Smooth muscle cell (in vitro differentiated cells): ENCODE measurements at regions not wholly inside any gene's neighbourhood (a gene's known extent, or its start where the extent isn't known, plus 50 kb on each side); places are given as distances from the start of the nearest gene placed in this dataset.
A peak's percentile ranks its signal among the peaks of the same experiment; 100 is the strongest.

Experiments
- DNase-seq: peaks from one replicate; lab custom pipeline; 2025; ENCODE audit not compliant: unreplicated experiment; lab: John Stamatoyannopoulos, UW
- H2AFZ ChIP-seq: fragments of 200-600 bp; sonication (generic); 2 replicates; pipeline ENCODE4 v1.6.0; 2016; ENCODE audit warnings: antibody characterized with exemption, low read depth, mild to moderate bottlenecking
- H3F3A ChIP-seq: fragments of 200-600 bp; sonication (generic); 2 replicates; pipeline ENCODE4 v1.6.0; 2017; ENCODE audit warnings: antibody characterized with exemption, low read depth
- H3K27ac ChIP-seq: fragments of 200-600 bp; sonication (generic); 2 replicates; pipeline ENCODE4 v1.5.1; 2016; ENCODE audit warnings: low read depth, mild to moderate bottlenecking
- H3K27me3 ChIP-seq: fragments of 200-600 bp; sonication (generic); 2 replicates; pipeline ENCODE4 v1.6.1; 2016; ENCODE audit warnings: low read depth, mild to moderate bottlenecking
- H3K36me3 ChIP-seq: fragments of 200-600 bp; sonication (generic); 2 replicates; pipeline ENCODE4 v1.5.1; 2016; ENCODE audit warnings: low read depth
- H3K4me1 ChIP-seq: fragments of 200-600 bp; sonication (generic); 2 replicates; pipeline ENCODE4 v1.5.1; 2016; ENCODE audit warnings: low read depth
- H3K4me2 ChIP-seq: fragments of 200-600 bp; sonication (generic); 2 replicates; pipeline ENCODE4 v1.6.0; 2016; ENCODE audit warnings: mild to moderate bottlenecking
- H3K4me3 ChIP-seq: fragments of 200-600 bp; sonication (generic); 2 replicates; pipeline ENCODE4 v1.5.1; 2016; ENCODE audit warnings: mild to moderate bottlenecking
- H3K79me2 ChIP-seq: fragments of 200-600 bp; sonication (generic); 2 replicates; pipeline ENCODE4 v1.6.0; 2016; ENCODE audit warnings: low read depth, mild to moderate bottlenecking
- H3K9ac ChIP-seq: fragments of 200-600 bp; sonication (generic); 2 replicates; pipeline ENCODE4 v1.6.0; 2016; ENCODE audit warnings: low read depth
- H3K9me3 ChIP-seq: fragments of 200-600 bp; sonication (generic); replicated peaks from 2 replicates; pipeline ENCODE4 v1.5.1; 2016; ENCODE audit warnings: low read depth
- H4K20me1 ChIP-seq: fragments of 200-600 bp; sonication (generic); 2 replicates; pipeline ENCODE4 v1.6.0; 2016; ENCODE audit warnings: low read depth
- CTCF ChIP-seq: fragments of 200-600 bp; sonication (generic); IDR thresholded peaks from 2 replicates; pipeline ENCODE4 v1.5.1; 2017; ENCODE audit warnings: borderline replicate concordance, mild to moderate bottlenecking, antibody characterized with exemption; ENCODE audit not compliant: insufficient read depth, poor library complexity, severe bottlenecking
- WGBS: methylation state at CpG from one replicate; pipeline ENCODE4 v1.1.7; 2016; ENCODE audit warnings: low lambda C conversion rate; 5-methylcytosine and 5-hydroxymethylcytosine counted together

- no peak overlapping the region for H3K4me3 ChIP-seq
- no peak for DNase-seq
- H3K27ac ChIP-seq, result no peak overlapping the region
- H3K36me3 ChIP-seq, result no peaks in the 10 kb centered on the region
- H3K9ac ChIP-seq, result no peak overlapping the region
- no peaks in the 10 kb centered on the region for H3K4me1 ChIP-seq
- no peaks in the 10 kb centered on the region for H3K9me3 ChIP-seq
- H3K4me2 ChIP-seq, result no peak overlapping the region
- TF ChIP-seq CTCF, result no peak
- H3K27me3 ChIP-seq, result peaks cover 16% of the 10 kb centered on the region
- H2AFZ ChIP-seq, result no peak overlapping the region
- no peaks in the 10 kb centered on the region for H4K20me1 ChIP-seq
- H3K79me2 ChIP-seq, result no peaks in the 10 kb centered on the region
- H3F3A ChIP-seq, result no peaks in the 10 kb centered on the region
These were observed 99.4 kb upstream of the SOX21 start for GRCh38 chr13:94811753-94812152.

GRCh38 chr13:94800423-94800822 lies 88.1 kb upstream of the SOX21 start:
- H3K36me3 ChIP-seq, result no peaks in the 10 kb centered on the region
- no peak overlapping the region for H3K9ac ChIP-seq
- 89% methylated on average over 5 of the region's 5 CpGs for WGBS
- H3K4me2 ChIP-seq, result no peak overlapping the region
- no peak overlapping the region for H3K4me3 ChIP-seq
- H3F3A ChIP-seq, result no peaks in the 10 kb centered on the region
- H4K20me1 ChIP-seq, result no peaks in the 10 kb centered on the region
- H2AFZ ChIP-seq, result no peak overlapping the region
- peaks cover 4% of the 10 kb centered on the region for H3K4me1 ChIP-seq
- no peaks in the 10 kb centered on the region for H3K27me3 ChIP-seq
- DNase-seq, result no peak
- TF ChIP-seq CTCF, result no peak
- no peaks in the 10 kb centered on the region for H3K79me2 ChIP-seq
- H3K27ac ChIP-seq, result no peak overlapping the region
- H3K9me3 ChIP-seq, result no peaks in the 10 kb centered on the region

GRCh38 chr13:94799299-94799698 lies 87.0 kb upstream of the SOX21 start:
- peak overlapping the region; percentile 32 for H3K27ac ChIP-seq
- DNase-seq, result no peak
- TF ChIP-seq CTCF, result no peak
- no peak overlapping the region for H3K9ac ChIP-seq
- H4K20me1 ChIP-seq, result no peaks in the 10 kb centered on the region
- H3K4me1 ChIP-seq, result peaks cover 4% of the 10 kb centered on the region
- H3K27me3 ChIP-seq, result no peaks in the 10 kb centered on the region
- no peaks in the 10 kb centered on the region for H3K9me3 ChIP-seq
- no peaks in the 10 kb centered on the region for H3K36me3 ChIP-seq
- no peaks in the 10 kb centered on the region for H3K79me2 ChIP-seq
- peak overlapping the region; percentile 50 for H3K4me2 ChIP-seq
- H2AFZ ChIP-seq, result no peak overlapping the region
- 88% methylated on average over 5 of the region's 5 CpGs for WGBS
- H3F3A ChIP-seq, result no peaks in the 10 kb centered on the region
- H3K4me3 ChIP-seq, result no peak overlapping the region

- Histone ChIP-seq H3K4me1 (peaks cover 4% of the 10 kb centered on the region), H3K9me3 (no peaks in the 10 kb centered on the region), H3K27ac (peak overlapping the region; percentile 32), H3K4me2 (peak overlapping the region; percentile 50), H3K4me3 (no peak overlapping the region), H3F3A (no peaks in the 10 kb centered on the region), H3K36me3 (no peaks in the 10 kb centered on the region), H4K20me1 (no peaks in the 10 kb centered on the region), H2AFZ (no peak overlapping the region), H3K79me2 (no peaks in the 10 kb centered on the region), H3K9ac (no peak overlapping the region), H3K27me3 (no peaks in the 10 kb centered on the region)
- no peak for TF ChIP-seq CTCF
- no peak for DNase-seq
- 29% methylated on average over 6 of the region's 6 CpGs for WGBS
These were observed 86.4 kb upstream of the SOX21 start for GRCh38 chr13:94798738-94799137.
